ENCODE measurements at regions not wholly inside any gene's neighbourhood (a gene's known extent, or its start where the extent isn't known, plus 50 kb on each side); places are given as distances from the start of the nearest gene placed in this dataset.

GRCh38 chr12:93315907-93316622 is 61.7 kb upstream of the NUDT4 start:
- no peaks in the 10 kb centered on the region for H3K9me3 ChIP-seq (ENCODE audit: low read depth, low read length, poor library complexity, severe bottlenecking)

GRCh38 chr12:93316623-93316971 is 61.1 kb upstream of the NUDT4 start:
- Histone ChIP-seq H3K27ac (ENCODE audit: low read depth, low read length, poor library complexity, severe bottlenecking) (no peak overlapping the region), H3K4me3 (ENCODE audit: low read depth, low read length, poor library complexity, severe bottlenecking) (no peak overlapping the region), H3K27me3 (replicated peaks; ENCODE audit: insufficient read depth, low read depth, low read length, poor library complexity) (no peaks in the 10 kb centered on the region), H3K4me1 (ENCODE audit: insufficient read depth, low read length, poor library complexity, severe bottlenecking) (peaks cover 17% of the 10 kb centered on the region), H3K36me3 (ENCODE audit: insufficient read depth, low read length, poor library complexity, severe bottlenecking) (no peaks in the 10 kb centered on the region), H3K9me3 (ENCODE audit: low read depth, low read length, poor library complexity, severe bottlenecking) (no peaks in the 10 kb centered on the region)
- TF ChIP-seq EZH2 (IDR thresholded peaks at IDR 0.05; ENCODE audit: borderline replicate concordance, low read depth, low read length, poor library complexity, severe bottlenecking) (no peak), CTCF (conservative IDR thresholded peaks at IDR 0.05; ENCODE audit: low read depth, low read length) (no peak)
- BruUV-seq (replicated peaks) = no TSS peak
- no peak for DNase-seq (ENCODE audit: low spot score)
- intact Hi-C loops (cut with micrococcal nuclease; ENCODE audit: unreplicated experiment) = no loop called here
- CTCF ChIA-PET = no interaction called here
- POLR2A ChIA-PET (ENCODE audit: low non-redundant PET) = interaction anchor here (0.6 kb wide), 1 partner anchor 225 kb away, joined by 8 read pairs; no protein-coding TSS in a partner anchor

More at GRCh38 chr12:93315907-93316622, 61.7 kb upstream of the NUDT4 start:
- Histone ChIP-seq H3K4me3 (ENCODE audit: low read depth, low read length, poor library complexity, severe bottlenecking) (no peak overlapping the region), H3K27ac (ENCODE audit: low read depth, low read length, poor library complexity, severe bottlenecking) (no peak overlapping the region), H3K4me1 (ENCODE audit: insufficient read depth, low read length, poor library complexity, severe bottlenecking) (peaks cover 17% of the 10 kb centered on the region), H3K27me3 (replicated peaks; ENCODE audit: insufficient read depth, low read depth, low read length, poor library complexity) (no peaks in the 10 kb centered on the region), H3K36me3 (ENCODE audit: insufficient read depth, low read length, poor library complexity, severe bottlenecking) (no peaks in the 10 kb centered on the region)
- DNase-seq (ENCODE audit: low spot score) = no peak
- intact Hi-C loops (cut with micrococcal nuclease; ENCODE audit: unreplicated experiment) = no loop called here
- no TSS peak for BruUV-seq (replicated peaks)
- no peak for TF ChIP-seq EZH2 (IDR thresholded peaks at IDR 0.05; ENCODE audit: borderline replicate concordance, low read depth, low read length, poor library complexity, severe bottlenecking)
- TF ChIP-seq CTCF (conservative IDR thresholded peaks at IDR 0.05; ENCODE audit: low read depth, low read length) = no peak
- CTCF ChIA-PET = no interaction called here
- POLR2A ChIA-PET (ENCODE audit: low non-redundant PET) = interaction anchor here (0.6 kb wide), 1 partner anchor 224 kb away, joined by 8 read pairs; no protein-coding TSS in a partner anchor

- no peak for TF ChIP-seq CTCF (conservative IDR thresholded peaks at IDR 0.05; ENCODE audit: low read depth, low read length)
- TF ChIP-seq EZH2 (IDR thresholded peaks at IDR 0.05; ENCODE audit: borderline replicate concordance, low read depth, low read length, poor library complexity, severe bottlenecking) = no peak
- H3K27ac ChIP-seq (ENCODE audit: low read depth, low read length, poor library complexity, severe bottlenecking) = no peak overlapping the region
- H3K4me1 ChIP-seq (ENCODE audit: insufficient read depth, low read length, poor library complexity, severe bottlenecking) = peaks cover 17% of the 10 kb centered on the region
- no peaks in the 10 kb centered on the region for H3K27me3 ChIP-seq (replicated peaks; ENCODE audit: insufficient read depth, low read depth, low read length, poor library complexity)
- H3K36me3 ChIP-seq (ENCODE audit: insufficient read depth, low read length, poor library complexity, severe bottlenecking) = no peaks in the 10 kb centered on the region
- CTCF ChIA-PET = no interaction called here
- POLR2A ChIA-PET (ENCODE audit: low non-redundant PET) = no interaction called here
- intact Hi-C loops (cut with micrococcal nuclease; ENCODE audit: unreplicated experiment) = no loop called here
- no peak overlapping the region for H3K4me3 ChIP-seq (ENCODE audit: low read depth, low read length, poor library complexity, severe bottlenecking)
- DNase-seq (ENCODE audit: low spot score) = no peak
- H3K9me3 ChIP-seq (ENCODE audit: low read depth, low read length, poor library complexity, severe bottlenecking) = no peaks in the 10 kb centered on the region
- no TSS peak for BruUV-seq (replicated peaks)
Observed at GRCh38 chr12:93317227-93317626, 60.5 kb upstream of the NUDT4 start.
